Heart right ventricle (tissue), 16 donors: ENCODE measurements at regions not wholly inside any gene's neighbourhood (a gene's known extent, or its start where the extent isn't known, plus 50 kb on each side); places are given as distances from the start of the nearest gene placed in this dataset.
A peak's percentile ranks its signal among the peaks of the same experiment; 100 is the strongest.

Source experiments
- ATAC-seq, 8 donors: fragments of 200-7000 bp; cut with Tn5 transposase; one replicate each; pipeline ENCODE4 v1.9.1; 2020; ENCODE audit warnings: mild to moderate bottlenecking in 8 of 8, moderate library complexity in 8 of 8, moderate number of reproducible peaks in 1 of 8
- DNase-seq, 2 donors: peaks; one replicate each; pipeline ENCODE4 v3.0.0-alpha.2; 2020
- H3K27ac ChIP-seq, 10 donors: fragments of 200-600 bp; sonication (generic) in 2 of 10; one replicate each; pipeline versions ENCODE4 v1.5.0 to v1.8.0; 2020 to 2022; ENCODE audit warnings: mild to moderate bottlenecking in 3 of 10
- H3K27me3 ChIP-seq, 7 donors: fragments of 200-600 bp; one replicate each; pipeline ENCODE4 v1.8.0; 2021 to 2022; ENCODE audit warnings: mild to moderate bottlenecking in 2 of 7
- H3K36me3 ChIP-seq, 9 donors: fragments of 200-600 bp; sonication (generic) in 1 of 9; one replicate each; pipeline versions ENCODE4 v1.5.0 to v1.8.0; 2020 to 2022; ENCODE audit warnings: mild to moderate bottlenecking in 2 of 9
- H3K4me1 ChIP-seq, 9 donors: fragments of 200-600 bp; sonication (generic) in 1 of 9; one replicate each; pipeline versions ENCODE4 v1.5.0 to v1.8.0; 2020 to 2022; ENCODE audit warnings: mild to moderate bottlenecking in 4 of 9
- H3K4me3 ChIP-seq, 10 donors: fragments of 200-600 bp; sonication (generic) in 2 of 10; one replicate each; pipeline versions ENCODE4 v1.5.0 to v1.8.0; 2020 to 2022; ENCODE audit warnings: mild to moderate bottlenecking in 7 of 10, moderate library complexity in 2 of 10
- H3K9me3 ChIP-seq, 11 donors: fragments of 200-600 bp in 10 of 11; sonication (generic) in 2 of 11; one replicate each; pipeline versions ENCODE4 v1.5.0 to v1.8.0; 2013 to 2022; ENCODE audit warnings: mild to moderate bottlenecking in 2 of 11, control low read depth in 1 of 11, moderate library complexity in 1 of 11
- WGBS, 2 donors: extraction: QIAGEN DNeasy Blood & Tissue Kit; methylation state at CpG; one replicate each; pipeline ENCODE4 v1.1.7; 2013; ENCODE audit warnings: inconsistent platforms in 1 of 2; 5-methylcytosine and 5-hydroxymethylcytosine counted together
- intact Hi-C, 10 donors: fragments of 100-400 bp; cut with DNase I; formaldehyde crosslinking; loops; one replicate each; pipeline versions ENCODE4 v1.11.1 to v1.14.2; 2022
- TF ChIP-seq, protein P1 (sequence below), 9 donors: fragments of 200-600 bp; sonication (generic) in 2 of 9; IDR thresholded peaks; one replicate each; pipeline versions ENCODE4 v1.5.0 to v1.8.0; 2021 to 2022; ENCODE audit warnings: antibody characterized with exemption in 9 of 9, mild to moderate bottlenecking in 5 of 9, moderate library complexity in 1 of 9
- donor health status: Arrhythmogenic right ventricular cardiomyopathy.
- donor health status: ischemic (EF 13 %, LVEDD 7.1; RV severe dilation, severe dysfunction).
- donor health status: healthy with polysubstance abuse.
- donor health status: DM: no; HTN: yes; CAD: no.
- donor health status: DM: no; HTN: no; CAD: no.
- donor health status: ischemic (EF 25% LVEDD 6.9; RV normal size, moderate dysfunction).
- donor health status: ischemic (EF 25% LVEDD 5.7; RV mildly dilated, moderate dysfunction).
- donor health status: healthy.
- donor health status: DM: yes; HTN: yes; CAD: no.
- donor health status: Ischemic cardiomyopathy.
- donor health status: ischemic (EF 35%, LVEDD 5.7; RV mildly dilated, moderate dysfunction).
- donor health status: nonischemic (EF 11% LVEDD 7.7; RV severe dilation, severe dysfunction).
- donor health status: DM: yes; HTN: yes; CAD: no.
- donor health status: PGD.
- donor health status: ischemic (EF 29% LVEDD 5.4; RV normal size, mild dysfunction).
- donor health status: nonischemic (EF 23%, LVEDD 6.1; RV moderate dilation, normal function).

DNA sequence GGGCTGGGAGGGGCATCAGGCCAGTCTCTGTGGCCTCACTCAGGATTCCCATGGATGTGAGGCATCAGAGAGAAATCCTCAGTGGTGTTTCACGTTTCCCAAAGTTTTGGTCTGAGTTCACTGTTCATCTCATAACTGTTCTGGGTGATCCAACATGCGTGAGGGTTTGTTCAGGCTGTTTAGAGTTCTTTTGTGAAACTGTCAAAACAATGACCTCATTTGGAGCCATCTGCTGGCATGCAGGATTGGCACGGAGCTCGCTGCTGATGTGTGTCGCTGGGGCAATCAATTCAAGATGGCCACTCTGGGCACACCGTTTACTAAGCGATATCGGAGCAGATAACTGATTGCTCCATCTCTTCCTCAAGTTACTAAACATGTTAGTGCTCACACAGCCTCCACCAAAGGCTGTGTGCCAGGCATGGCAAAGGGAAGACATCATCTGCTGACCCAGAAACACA, 365.6 kb downstream of the WDR11 start:
- 56 to 65% methylated on average over 8 of the region's 8 CpGs for WGBS, 2 donors
- ATAC-seq = peak in 1 of 8 donors; percentile 44
- no peak overlapping the region for H3K4me3 ChIP-seq
- intact Hi-C loops = no loop called here
- H3K27ac ChIP-seq = no peak overlapping the region
- H3K27me3 ChIP-seq = peaks cover 0 to 13% (median 0%) of the 10 kb centered on the region in 7 donors
- H3K36me3 ChIP-seq = no peaks in the 10 kb centered on the region
- no peaks in the 10 kb centered on the region for H3K4me1 ChIP-seq
- TF ChIP-seq, protein P1, sequence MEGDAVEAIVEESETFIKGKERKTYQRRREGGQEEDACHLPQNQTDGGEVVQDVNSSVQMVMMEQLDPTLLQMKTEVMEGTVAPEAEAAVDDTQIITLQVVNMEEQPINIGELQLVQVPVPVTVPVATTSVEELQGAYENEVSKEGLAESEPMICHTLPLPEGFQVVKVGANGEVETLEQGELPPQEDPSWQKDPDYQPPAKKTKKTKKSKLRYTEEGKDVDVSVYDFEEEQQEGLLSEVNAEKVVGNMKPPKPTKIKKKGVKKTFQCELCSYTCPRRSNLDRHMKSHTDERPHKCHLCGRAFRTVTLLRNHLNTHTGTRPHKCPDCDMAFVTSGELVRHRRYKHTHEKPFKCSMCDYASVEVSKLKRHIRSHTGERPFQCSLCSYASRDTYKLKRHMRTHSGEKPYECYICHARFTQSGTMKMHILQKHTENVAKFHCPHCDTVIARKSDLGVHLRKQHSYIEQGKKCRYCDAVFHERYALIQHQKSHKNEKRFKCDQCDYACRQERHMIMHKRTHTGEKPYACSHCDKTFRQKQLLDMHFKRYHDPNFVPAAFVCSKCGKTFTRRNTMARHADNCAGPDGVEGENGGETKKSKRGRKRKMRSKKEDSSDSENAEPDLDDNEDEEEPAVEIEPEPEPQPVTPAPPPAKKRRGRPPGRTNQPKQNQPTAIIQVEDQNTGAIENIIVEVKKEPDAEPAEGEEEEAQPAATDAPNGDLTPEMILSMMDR (IDR thresholded peaks at IDR 0.05) = no peak
- H3K9me3 ChIP-seq = no peaks in the 10 kb centered on the region
- DNase-seq = no peak

DNA sequence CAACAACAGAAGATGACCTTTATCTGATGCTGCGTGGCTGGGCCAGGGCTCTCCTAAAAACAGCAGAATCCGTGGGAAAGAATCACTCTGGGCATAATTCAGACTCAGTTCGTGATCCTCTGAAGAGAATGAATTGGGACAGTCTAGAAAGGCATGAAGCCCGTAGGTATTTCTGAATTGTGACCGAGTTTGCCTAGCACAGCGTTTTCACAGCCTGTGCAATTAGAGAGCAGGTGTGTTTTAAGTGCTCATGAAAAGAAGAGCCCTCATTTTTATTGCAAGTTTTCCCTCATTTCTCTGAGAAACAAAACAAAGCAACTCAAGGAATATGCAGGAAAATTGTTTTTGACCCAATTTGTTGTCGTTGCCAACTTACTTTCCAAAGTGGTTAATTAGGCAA, 366.2 kb downstream of the WDR11 start:
- H3K27ac ChIP-seq = no peak overlapping the region
- DNase-seq (no peak), ATAC-seq (no peak)
- TF ChIP-seq, protein P1 (IDR thresholded peaks at IDR 0.05) = no peak
- intact Hi-C loops = no loop called here
- H3K27me3 ChIP-seq = peaks cover 0 to 11% (median 0%) of the 10 kb centered on the region in 7 donors
- no peaks in the 10 kb centered on the region for H3K36me3 ChIP-seq
- no peaks in the 10 kb centered on the region for H3K4me1 ChIP-seq
- no peaks in the 10 kb centered on the region for H3K9me3 ChIP-seq
- H3K4me3 ChIP-seq = no peak overlapping the region
- 61 to 74% methylated on average over 7 of the region's 7 CpGs for WGBS, 2 donors

DNA sequence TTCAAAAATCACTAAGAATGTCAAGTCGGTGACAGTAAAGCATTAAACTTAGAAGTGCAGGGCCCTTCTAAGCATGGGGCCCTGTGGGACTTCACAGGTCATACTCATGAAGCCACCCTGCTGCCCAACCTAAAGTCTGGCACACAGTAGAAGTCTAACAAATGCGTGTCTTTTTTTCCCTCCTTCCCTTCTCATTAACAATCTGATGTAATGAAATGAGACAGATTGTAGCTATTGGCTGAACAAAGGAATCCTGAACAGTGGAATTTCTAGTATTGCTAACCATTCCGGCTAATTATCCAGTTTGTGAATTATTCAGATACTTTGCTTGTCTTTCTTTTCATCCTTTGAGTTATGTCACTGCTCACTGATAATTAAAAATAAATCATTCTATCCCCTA, 369.9 kb downstream of the WDR11 start:
- DNase-seq (no peak), ATAC-seq (no peak)
- H3K4me1 ChIP-seq = no peaks in the 10 kb centered on the region
- H3K27me3 ChIP-seq = peaks cover 0 to 12% (median 0%) of the 10 kb centered on the region in 7 donors
- 83 to 84% methylated on average over 3 of the region's 3 CpGs for WGBS, 2 donors
- H3K27ac ChIP-seq = no peak overlapping the region
- intact Hi-C loops = no loop called here
- no peak overlapping the region for H3K4me3 ChIP-seq
- no peaks in the 10 kb centered on the region for H3K36me3 ChIP-seq
- H3K9me3 ChIP-seq = no peaks in the 10 kb centered on the region
- TF ChIP-seq, protein P1 (IDR thresholded peaks at IDR 0.05) = no peak

DNA sequence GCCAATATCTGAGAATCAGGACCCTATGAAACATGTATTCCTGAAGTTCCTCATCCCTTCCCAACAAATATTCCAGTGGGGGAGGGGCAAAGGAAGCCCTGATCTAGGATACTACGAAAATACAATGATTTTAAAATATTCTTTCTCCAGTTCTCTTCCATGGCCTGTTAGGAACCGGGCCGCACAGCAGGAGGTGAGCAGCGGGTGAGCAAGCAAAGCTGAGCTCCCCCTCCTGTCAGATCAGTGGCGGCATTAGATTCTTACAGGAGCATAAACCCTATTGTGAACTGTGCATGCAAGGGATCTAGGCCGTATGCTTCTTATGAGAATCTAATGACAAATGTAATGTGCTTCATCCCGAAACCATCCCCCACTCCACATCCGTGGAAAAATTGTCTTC, 370.8 kb downstream of the WDR11 start:
- H3K9me3 ChIP-seq = no peaks in the 10 kb centered on the region
- H3K36me3 ChIP-seq = no peaks in the 10 kb centered on the region
- no peak overlapping the region for H3K27ac ChIP-seq
- WGBS, 2 donors = 63 to 67% methylated on average over 8 of the region's 8 CpGs
- H3K4me1 ChIP-seq = no peaks in the 10 kb centered on the region
- intact Hi-C loops = no loop called here
- TF ChIP-seq, protein P1 (IDR thresholded peaks at IDR 0.05) = no peak
- DNase-seq (no peak), ATAC-seq (no peak)
- peaks cover 0 to 12% (median 0%) of the 10 kb centered on the region in 7 donors for H3K27me3 ChIP-seq
- H3K4me3 ChIP-seq = no peak overlapping the region
